Smooth muscle cell (in vitro differentiated cells): ENCODE measurements at regions not wholly inside any gene's neighbourhood (a gene's known extent, or its start where the extent isn't known, plus 50 kb on each side); places are given as distances from the start of the nearest gene placed in this dataset.

Experiments used
- DNase-seq: peaks from one replicate; lab custom pipeline; 2025; ENCODE audit not compliant: unreplicated experiment; lab: John Stamatoyannopoulos, UW
- H2AFZ ChIP-seq: fragments of 200-600 bp; sonication (generic); 2 replicates; pipeline ENCODE4 v1.6.0; 2016; ENCODE audit warnings: antibody characterized with exemption, low read depth, mild to moderate bottlenecking
- H3F3A ChIP-seq: fragments of 200-600 bp; sonication (generic); 2 replicates; pipeline ENCODE4 v1.6.0; 2017; ENCODE audit warnings: antibody characterized with exemption, low read depth
- H3K27ac ChIP-seq: fragments of 200-600 bp; sonication (generic); 2 replicates; pipeline ENCODE4 v1.5.1; 2016; ENCODE audit warnings: low read depth, mild to moderate bottlenecking
- H3K27me3 ChIP-seq: fragments of 200-600 bp; sonication (generic); 2 replicates; pipeline ENCODE4 v1.6.1; 2016; ENCODE audit warnings: low read depth, mild to moderate bottlenecking
- H3K36me3 ChIP-seq: fragments of 200-600 bp; sonication (generic); 2 replicates; pipeline ENCODE4 v1.5.1; 2016; ENCODE audit warnings: low read depth
- H3K4me1 ChIP-seq: fragments of 200-600 bp; sonication (generic); 2 replicates; pipeline ENCODE4 v1.5.1; 2016; ENCODE audit warnings: low read depth
- H3K4me2 ChIP-seq: fragments of 200-600 bp; sonication (generic); 2 replicates; pipeline ENCODE4 v1.6.0; 2016; ENCODE audit warnings: mild to moderate bottlenecking
- H3K4me3 ChIP-seq: fragments of 200-600 bp; sonication (generic); 2 replicates; pipeline ENCODE4 v1.5.1; 2016; ENCODE audit warnings: mild to moderate bottlenecking
- H3K79me2 ChIP-seq: fragments of 200-600 bp; sonication (generic); 2 replicates; pipeline ENCODE4 v1.6.0; 2016; ENCODE audit warnings: low read depth, mild to moderate bottlenecking
- H3K9ac ChIP-seq: fragments of 200-600 bp; sonication (generic); 2 replicates; pipeline ENCODE4 v1.6.0; 2016; ENCODE audit warnings: low read depth
- H3K9me3 ChIP-seq: fragments of 200-600 bp; sonication (generic); replicated peaks from 2 replicates; pipeline ENCODE4 v1.5.1; 2016; ENCODE audit warnings: low read depth
- H4K20me1 ChIP-seq: fragments of 200-600 bp; sonication (generic); 2 replicates; pipeline ENCODE4 v1.6.0; 2016; ENCODE audit warnings: low read depth
- WGBS: methylation state at CpG from one replicate; pipeline ENCODE4 v1.1.7; 2016; ENCODE audit warnings: low lambda C conversion rate; 5-methylcytosine and 5-hydroxymethylcytosine counted together
- TF ChIP-seq, protein P1 (sequence below): fragments of 200-600 bp; sonication (generic); IDR thresholded peaks from 2 replicates; pipeline ENCODE4 v1.5.1; 2017; ENCODE audit warnings: borderline replicate concordance, mild to moderate bottlenecking, antibody characterized with exemption; ENCODE audit not compliant: insufficient read depth, poor library complexity, severe bottlenecking

DNA sequence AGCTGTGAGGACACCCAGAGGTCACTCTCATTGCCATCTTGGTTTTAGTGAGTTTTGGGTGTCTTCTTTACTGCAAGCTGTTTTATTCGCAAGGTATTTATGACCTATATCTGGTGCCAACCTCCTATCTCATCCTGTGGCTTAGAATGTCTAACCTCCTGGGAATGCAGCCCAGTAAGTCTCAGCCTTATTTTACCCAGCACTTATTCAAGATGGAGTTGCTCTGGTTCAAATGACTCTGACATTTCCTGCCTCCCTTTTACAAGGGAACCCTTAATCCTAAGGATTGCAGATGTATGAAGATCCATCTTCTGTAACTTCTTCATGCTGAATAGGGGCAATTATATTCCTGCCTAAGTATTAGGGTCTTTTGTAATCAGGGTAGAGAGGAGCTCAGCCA lies 708.0 kb downstream of the TMEM182 start:
- no peak overlapping the region for H3K9ac ChIP-seq
- H3K4me2 ChIP-seq = no peak overlapping the region
- TF ChIP-seq, protein P1, sequence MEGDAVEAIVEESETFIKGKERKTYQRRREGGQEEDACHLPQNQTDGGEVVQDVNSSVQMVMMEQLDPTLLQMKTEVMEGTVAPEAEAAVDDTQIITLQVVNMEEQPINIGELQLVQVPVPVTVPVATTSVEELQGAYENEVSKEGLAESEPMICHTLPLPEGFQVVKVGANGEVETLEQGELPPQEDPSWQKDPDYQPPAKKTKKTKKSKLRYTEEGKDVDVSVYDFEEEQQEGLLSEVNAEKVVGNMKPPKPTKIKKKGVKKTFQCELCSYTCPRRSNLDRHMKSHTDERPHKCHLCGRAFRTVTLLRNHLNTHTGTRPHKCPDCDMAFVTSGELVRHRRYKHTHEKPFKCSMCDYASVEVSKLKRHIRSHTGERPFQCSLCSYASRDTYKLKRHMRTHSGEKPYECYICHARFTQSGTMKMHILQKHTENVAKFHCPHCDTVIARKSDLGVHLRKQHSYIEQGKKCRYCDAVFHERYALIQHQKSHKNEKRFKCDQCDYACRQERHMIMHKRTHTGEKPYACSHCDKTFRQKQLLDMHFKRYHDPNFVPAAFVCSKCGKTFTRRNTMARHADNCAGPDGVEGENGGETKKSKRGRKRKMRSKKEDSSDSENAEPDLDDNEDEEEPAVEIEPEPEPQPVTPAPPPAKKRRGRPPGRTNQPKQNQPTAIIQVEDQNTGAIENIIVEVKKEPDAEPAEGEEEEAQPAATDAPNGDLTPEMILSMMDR = no peak
- H3K27ac ChIP-seq = no peak overlapping the region
- H2AFZ ChIP-seq = no peak overlapping the region
- no peaks in the 10 kb centered on the region for H3K36me3 ChIP-seq
- WGBS = 76% methylated on average over 1 of the region's 1 CpG
- no peaks in the 10 kb centered on the region for H4K20me1 ChIP-seq
- H3K9me3 ChIP-seq = no peaks in the 10 kb centered on the region
- H3K27me3 ChIP-seq = no peaks in the 10 kb centered on the region
- H3K79me2 ChIP-seq = no peaks in the 10 kb centered on the region
- no peak overlapping the region for H3K4me3 ChIP-seq
- H3F3A ChIP-seq = no peaks in the 10 kb centered on the region
- no peaks in the 10 kb centered on the region for H3K4me1 ChIP-seq
- DNase-seq = no peak

DNA sequence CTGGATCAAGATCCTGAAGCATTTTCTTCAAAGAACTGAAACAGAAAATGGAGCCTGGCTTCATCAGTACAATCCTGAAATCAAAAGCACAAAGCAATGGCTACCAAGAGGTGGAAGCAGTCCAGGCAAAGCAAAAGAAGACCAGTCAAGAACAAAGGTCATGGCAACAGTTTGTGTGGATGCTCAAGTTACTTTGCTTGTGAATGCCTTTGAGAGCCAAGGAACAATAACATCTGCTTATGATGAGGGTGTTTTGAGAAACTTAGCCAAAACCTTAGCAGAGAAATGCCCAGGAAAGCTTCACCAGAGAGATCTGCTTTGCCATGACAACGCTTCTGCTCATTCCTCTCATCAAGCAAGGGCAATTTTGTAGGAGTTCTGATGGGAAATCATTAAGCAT lies 723.1 kb downstream of the TMEM182 start:
- Histone ChIP-seq H3K36me3 (no peaks in the 10 kb centered on the region), H4K20me1 (no peaks in the 10 kb centered on the region), H3K9ac (no peak overlapping the region), H3K9me3 (no peaks in the 10 kb centered on the region), H3K27ac (no peak overlapping the region), H3K4me3 (no peak overlapping the region), H3F3A (no peaks in the 10 kb centered on the region), H2AFZ (no peak overlapping the region), H3K4me1 (no peaks in the 10 kb centered on the region), H3K27me3 (no peaks in the 10 kb centered on the region), H3K79me2 (no peaks in the 10 kb centered on the region), H3K4me2 (no peak overlapping the region)
- TF ChIP-seq, protein P1 = no peak
- DNase-seq = no peak
- 95% methylated on average over 1 of the region's 1 CpG for WGBS

DNA sequence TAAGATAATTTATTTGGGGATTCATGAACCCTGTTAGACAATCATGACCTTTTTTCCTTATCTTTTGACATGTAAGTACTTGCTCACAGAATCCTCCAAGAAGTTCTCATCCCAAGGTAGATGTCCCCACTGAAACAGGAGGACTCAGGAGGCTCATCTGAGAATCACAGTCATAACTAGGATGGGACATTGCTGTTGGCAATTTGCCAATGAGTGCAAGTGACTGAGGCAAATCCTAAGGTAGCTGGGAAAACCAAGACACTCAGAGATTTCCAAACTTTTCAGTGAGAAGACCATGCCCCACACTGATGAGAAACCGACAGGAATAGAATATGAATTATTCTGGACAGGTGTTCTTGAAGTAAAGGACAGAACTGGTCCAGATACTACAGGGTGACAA lies 735.0 kb downstream of the TMEM182 start:
- no peaks in the 10 kb centered on the region for H3K4me1 ChIP-seq
- no peaks in the 10 kb centered on the region for H3K27me3 ChIP-seq
- H3F3A ChIP-seq = no peaks in the 10 kb centered on the region
- H2AFZ ChIP-seq = no peak overlapping the region
- no peak overlapping the region for H3K9ac ChIP-seq
- TF ChIP-seq, protein P1 = no peak
- no peak overlapping the region for H3K4me3 ChIP-seq
- H3K79me2 ChIP-seq = no peaks in the 10 kb centered on the region
- no peaks in the 10 kb centered on the region for H3K36me3 ChIP-seq
- no peak overlapping the region for H3K4me2 ChIP-seq
- DNase-seq = no peak
- H4K20me1 ChIP-seq = no peaks in the 10 kb centered on the region
- H3K27ac ChIP-seq = no peak overlapping the region
- H3K9me3 ChIP-seq = no peaks in the 10 kb centered on the region
- WGBS = 74% methylated on average over 1 of the region's 1 CpG

- no peak for DNase-seq
- no peaks in the 10 kb centered on the region for H3K36me3 ChIP-seq
- WGBS = 80% methylated on average over 4 of the region's 4 CpGs
- H3K4me2 ChIP-seq = no peak overlapping the region
- no peaks in the 10 kb centered on the region for H4K20me1 ChIP-seq
- no peak overlapping the region for H3K27ac ChIP-seq
- H3K4me3 ChIP-seq = no peak overlapping the region
- no peak overlapping the region for H3K9ac ChIP-seq
- no peaks in the 10 kb centered on the region for H3K79me2 ChIP-seq
- H2AFZ ChIP-seq = no peak overlapping the region
- H3F3A ChIP-seq = no peaks in the 10 kb centered on the region
- TF ChIP-seq, protein P1 = no peak
- no peaks in the 10 kb centered on the region for H3K9me3 ChIP-seq
- no peaks in the 10 kb centered on the region for H3K27me3 ChIP-seq
- H3K4me1 ChIP-seq = no peaks in the 10 kb centered on the region
These were observed 745.0 kb downstream of the TMEM182 start for GRCh38 chr2:103506812-103507211.
